ENCODE measurements at regions not wholly inside any gene's neighbourhood (a gene's known extent, or its start where the extent isn't known, plus 50 kb on each side); places are given as distances from the start of the nearest gene placed in this dataset.

DNA sequence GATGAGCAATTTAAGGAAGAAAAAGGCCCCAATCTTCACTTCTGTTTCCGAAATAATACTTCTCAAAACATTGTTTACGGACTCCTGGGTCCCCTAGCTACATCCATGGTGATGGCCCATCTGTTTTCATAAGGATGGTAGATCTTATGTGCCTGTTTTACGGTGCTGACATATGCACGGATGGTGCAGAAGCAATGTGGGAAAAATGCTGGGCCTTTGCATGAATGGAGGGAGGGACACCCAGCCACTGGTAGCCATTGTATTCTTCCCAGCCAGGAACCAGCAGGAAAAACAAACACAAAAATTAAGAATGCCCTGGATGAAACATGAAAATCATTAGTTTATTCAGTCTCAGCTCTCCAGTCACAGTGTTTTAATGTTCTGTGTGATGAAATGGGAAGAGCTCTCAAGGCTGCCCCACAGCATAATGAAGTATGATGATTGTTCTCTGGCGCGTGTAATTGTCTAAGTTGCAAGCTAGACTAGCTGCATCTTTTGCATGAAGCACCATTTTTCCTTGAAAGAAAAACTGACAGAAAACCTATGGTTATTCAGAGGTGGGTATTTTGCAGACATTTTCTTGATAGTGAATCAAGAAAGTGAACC, 1201.1 kb upstream of the SLC10A2 start:
- TF ChIP-seq, protein P1, sequence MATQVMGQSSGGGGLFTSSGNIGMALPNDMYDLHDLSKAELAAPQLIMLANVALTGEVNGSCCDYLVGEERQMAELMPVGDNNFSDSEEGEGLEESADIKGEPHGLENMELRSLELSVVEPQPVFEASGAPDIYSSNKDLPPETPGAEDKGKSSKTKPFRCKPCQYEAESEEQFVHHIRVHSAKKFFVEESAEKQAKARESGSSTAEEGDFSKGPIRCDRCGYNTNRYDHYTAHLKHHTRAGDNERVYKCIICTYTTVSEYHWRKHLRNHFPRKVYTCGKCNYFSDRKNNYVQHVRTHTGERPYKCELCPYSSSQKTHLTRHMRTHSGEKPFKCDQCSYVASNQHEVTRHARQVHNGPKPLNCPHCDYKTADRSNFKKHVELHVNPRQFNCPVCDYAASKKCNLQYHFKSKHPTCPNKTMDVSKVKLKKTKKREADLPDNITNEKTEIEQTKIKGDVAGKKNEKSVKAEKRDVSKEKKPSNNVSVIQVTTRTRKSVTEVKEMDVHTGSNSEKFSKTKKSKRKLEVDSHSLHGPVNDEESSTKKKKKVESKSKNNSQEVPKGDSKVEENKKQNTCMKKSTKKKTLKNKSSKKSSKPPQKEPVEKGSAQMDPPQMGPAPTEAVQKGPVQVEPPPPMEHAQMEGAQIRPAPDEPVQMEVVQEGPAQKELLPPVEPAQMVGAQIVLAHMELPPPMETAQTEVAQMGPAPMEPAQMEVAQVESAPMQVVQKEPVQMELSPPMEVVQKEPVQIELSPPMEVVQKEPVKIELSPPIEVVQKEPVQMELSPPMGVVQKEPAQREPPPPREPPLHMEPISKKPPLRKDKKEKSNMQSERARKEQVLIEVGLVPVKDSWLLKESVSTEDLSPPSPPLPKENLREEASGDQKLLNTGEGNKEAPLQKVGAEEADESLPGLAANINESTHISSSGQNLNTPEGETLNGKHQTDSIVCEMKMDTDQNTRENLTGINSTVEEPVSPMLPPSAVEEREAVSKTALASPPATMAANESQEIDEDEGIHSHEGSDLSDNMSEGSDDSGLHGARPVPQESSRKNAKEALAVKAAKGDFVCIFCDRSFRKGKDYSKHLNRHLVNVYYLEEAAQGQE (IDR thresholded peaks at IDR 0.05; ENCODE audit: low read depth) = no peak
- TF ChIP-seq POLR2A (IDR thresholded peaks at IDR 0.05; ENCODE audit: borderline replicate concordance, extremely low read depth, insufficient read depth, insufficient read length) = no peak
- no peak for TF ChIP-seq POLR2AphosphoS5 (IDR thresholded peaks at IDR 0.05; ENCODE audit: low read depth, low read length)
- no peak for TF ChIP-seq RAD21 (IDR thresholded peaks at IDR 0.05; ENCODE audit: low read depth)
- TF ChIP-seq, protein P2, sequence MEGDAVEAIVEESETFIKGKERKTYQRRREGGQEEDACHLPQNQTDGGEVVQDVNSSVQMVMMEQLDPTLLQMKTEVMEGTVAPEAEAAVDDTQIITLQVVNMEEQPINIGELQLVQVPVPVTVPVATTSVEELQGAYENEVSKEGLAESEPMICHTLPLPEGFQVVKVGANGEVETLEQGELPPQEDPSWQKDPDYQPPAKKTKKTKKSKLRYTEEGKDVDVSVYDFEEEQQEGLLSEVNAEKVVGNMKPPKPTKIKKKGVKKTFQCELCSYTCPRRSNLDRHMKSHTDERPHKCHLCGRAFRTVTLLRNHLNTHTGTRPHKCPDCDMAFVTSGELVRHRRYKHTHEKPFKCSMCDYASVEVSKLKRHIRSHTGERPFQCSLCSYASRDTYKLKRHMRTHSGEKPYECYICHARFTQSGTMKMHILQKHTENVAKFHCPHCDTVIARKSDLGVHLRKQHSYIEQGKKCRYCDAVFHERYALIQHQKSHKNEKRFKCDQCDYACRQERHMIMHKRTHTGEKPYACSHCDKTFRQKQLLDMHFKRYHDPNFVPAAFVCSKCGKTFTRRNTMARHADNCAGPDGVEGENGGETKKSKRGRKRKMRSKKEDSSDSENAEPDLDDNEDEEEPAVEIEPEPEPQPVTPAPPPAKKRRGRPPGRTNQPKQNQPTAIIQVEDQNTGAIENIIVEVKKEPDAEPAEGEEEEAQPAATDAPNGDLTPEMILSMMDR (IDR thresholded peaks at IDR 0.05 in 2 of 3, conservative IDR thresholded peaks at IDR 0.05 in 1 of 3; ENCODE audit: borderline replicate concordance in 1 of 3, insufficient read depth in 1 of 3, low read depth in 2 of 3, low read length in 2 of 3) = no peak
- TF ChIP-seq EZH2 (IDR thresholded peaks at IDR 0.05) = no peak
- no peak for TF ChIP-seq EZH2phosphoT487 (IDR thresholded peaks at IDR 0.05; ENCODE audit: borderline replicate concordance)
- no peak for TF ChIP-seq CEBPB (IDR thresholded peaks at IDR 0.05; ENCODE audit: low read depth)

Measured in HCT116 (cell line).